NT2/D1 (cell line): ENCODE measurements at regions not wholly inside any gene's neighbourhood (a gene's known extent, or its start where the extent isn't known, plus 50 kb on each side); places are given as distances from the start of the nearest gene placed in this dataset.

Experiments
- SUZ12 ChIP-seq: IDR thresholded peaks from 2 replicates; pipeline ENCODE4 v1.6.1; 2011; ENCODE audit not compliant: insufficient read length, insufficient read depth; ENCODE audit errors: extremely low read depth
- YY1 ChIP-seq: IDR thresholded peaks from 2 replicates; pipeline ENCODE4 v1.6.1; 2011; ENCODE audit not compliant: insufficient read length, insufficient read depth
- ZNF274 ChIP-seq: IDR thresholded peaks from 2 replicates; pipeline ENCODE4 v1.6.1; 2011; ENCODE audit warnings: mild to moderate bottlenecking, low read depth, low read length

GRCh38 chr21:16250273-16250672 is 520.5 kb downstream of the USP25 start:
- no peak for TF ChIP-seq ZNF274
- no peak for TF ChIP-seq YY1
- no peak for TF ChIP-seq SUZ12
